Amniotic epithelial cell (primary cell): ENCODE measurements at regions not wholly inside any gene's neighbourhood (a gene's known extent, or its start where the extent isn't known, plus 50 kb on each side); places are given as distances from the start of the nearest gene placed in this dataset.
"Not testable (repeated sequence)": the region's sequence is repeated elsewhere in the genome, so short reads cannot be mapped to it uniquely, and the experiment has no call there.

ENCODE experiments used
- DNase-seq: peaks from one replicate; pipeline ENCODE4 v3.0.0-alpha.2; 2010; ENCODE audit warnings: low read depth

GRCh38 chr2:14072338-14072737, 560.2 kb upstream of the LRATD1 start:
- DNase-seq: no peak

GRCh38 chr2:14074691-14075090, 557.8 kb upstream of the LRATD1 start:
- no peak for DNase-seq

GRCh38 chr2:14079576-14079975, 552.9 kb upstream of the LRATD1 start:
- no peak for DNase-seq

- DNase-seq: no peak
Measured at GRCh38 chr2:14081521-14081920, 551.0 kb upstream of the LRATD1 start.

GRCh38 chr2:14082640-14083039, 549.9 kb upstream of the LRATD1 start:
- no peak for DNase-seq

GRCh38 chr2:14094592-14094991, 537.9 kb upstream of the LRATD1 start:
- no peak for DNase-seq

GRCh38 chr2:14099101-14099500, 533.4 kb upstream of the LRATD1 start:
- DNase-seq: not testable (repeated sequence)

GRCh38 chr2:14114275-14114674, 518.2 kb upstream of the LRATD1 start:
- DNase-seq: no peak

- DNase-seq: no peak
Measured at GRCh38 chr2:14120376-14120775, 512.1 kb upstream of the LRATD1 start.

- DNase-seq: no peak
Measured at GRCh38 chr2:14123436-14124103, 508.9 kb upstream of the LRATD1 start.

GRCh38 chr2:14125624-14126293, 506.8 kb upstream of the LRATD1 start:
- no peak for DNase-seq

- DNase-seq: no peak
Measured at GRCh38 chr2:14126846-14127245, 505.7 kb upstream of the LRATD1 start.

GRCh38 chr2:14127765-14128164, 504.8 kb upstream of the LRATD1 start:
- no peak for DNase-seq

GRCh38 chr2:14132386-14132785, 500.1 kb upstream of the LRATD1 start:
- DNase-seq: no peak

- no peak for DNase-seq
Measured at GRCh38 chr2:14134771-14135170, 497.7 kb upstream of the LRATD1 start.

GRCh38 chr2:14136030-14136429, 496.5 kb upstream of the LRATD1 start:
- no peak for DNase-seq

- DNase-seq: no peak
Measured at GRCh38 chr2:14137643-14138042, 494.9 kb upstream of the LRATD1 start.

- no peak for DNase-seq
Measured at GRCh38 chr2:14140009-14140550, 492.4 kb upstream of the LRATD1 start.

GRCh38 chr2:14143435-14143834, 489.1 kb upstream of the LRATD1 start:
- DNase-seq: no peak

GRCh38 chr2:14148216-14148615, 484.3 kb upstream of the LRATD1 start:
- DNase-seq: no peak

GRCh38 chr2:14157816-14158215, 474.7 kb upstream of the LRATD1 start:
- no peak for DNase-seq

GRCh38 chr2:14180333-14180732, 452.2 kb upstream of the LRATD1 start:
- DNase-seq: no peak

GRCh38 chr2:14182227-14182946, 450.1 kb upstream of the LRATD1 start:
- DNase-seq: no peak
